Heart right ventricle (tissue), 16 donors: ENCODE measurements at regions not wholly inside any gene's neighbourhood (a gene's known extent, or its start where the extent isn't known, plus 50 kb on each side); places are given as distances from the start of the nearest gene placed in this dataset.

Source experiments
- ATAC-seq, 8 donors: fragments of 200-7000 bp; cut with Tn5 transposase; one replicate each; pipeline ENCODE4 v1.9.1; 2020; ENCODE audit warnings: mild to moderate bottlenecking in 8 of 8, moderate library complexity in 8 of 8, moderate number of reproducible peaks in 1 of 8
- DNase-seq, 2 donors: peaks; one replicate each; pipeline ENCODE4 v3.0.0-alpha.2; 2020
- H3K27ac ChIP-seq, 10 donors: fragments of 200-600 bp; sonication (generic) in 2 of 10; one replicate each; pipeline versions ENCODE4 v1.5.0 to v1.8.0; 2020 to 2022; ENCODE audit warnings: mild to moderate bottlenecking in 3 of 10
- H3K27me3 ChIP-seq, 7 donors: fragments of 200-600 bp; one replicate each; pipeline ENCODE4 v1.8.0; 2021 to 2022; ENCODE audit warnings: mild to moderate bottlenecking in 2 of 7
- H3K36me3 ChIP-seq, 9 donors: fragments of 200-600 bp; sonication (generic) in 1 of 9; one replicate each; pipeline versions ENCODE4 v1.5.0 to v1.8.0; 2020 to 2022; ENCODE audit warnings: mild to moderate bottlenecking in 2 of 9
- H3K4me1 ChIP-seq, 9 donors: fragments of 200-600 bp; sonication (generic) in 1 of 9; one replicate each; pipeline versions ENCODE4 v1.5.0 to v1.8.0; 2020 to 2022; ENCODE audit warnings: mild to moderate bottlenecking in 4 of 9
- H3K4me3 ChIP-seq, 10 donors: fragments of 200-600 bp; sonication (generic) in 2 of 10; one replicate each; pipeline versions ENCODE4 v1.5.0 to v1.8.0; 2020 to 2022; ENCODE audit warnings: mild to moderate bottlenecking in 7 of 10, moderate library complexity in 2 of 10
- H3K9me3 ChIP-seq, 11 donors: fragments of 200-600 bp in 10 of 11; sonication (generic) in 2 of 11; one replicate each; pipeline versions ENCODE4 v1.5.0 to v1.8.0; 2013 to 2022; ENCODE audit warnings: mild to moderate bottlenecking in 2 of 11, control low read depth in 1 of 11, moderate library complexity in 1 of 11
- WGBS, 2 donors: extraction: QIAGEN DNeasy Blood & Tissue Kit; methylation state at CpG; one replicate each; pipeline ENCODE4 v1.1.7; 2013; ENCODE audit warnings: inconsistent platforms in 1 of 2; 5-methylcytosine and 5-hydroxymethylcytosine counted together
- intact Hi-C, 10 donors: fragments of 100-400 bp; cut with DNase I; formaldehyde crosslinking; loops; one replicate each; pipeline versions ENCODE4 v1.11.1 to v1.14.2; 2022
- TF ChIP-seq, protein P1 (sequence below), 9 donors: fragments of 200-600 bp; sonication (generic) in 2 of 9; IDR thresholded peaks; one replicate each; pipeline versions ENCODE4 v1.5.0 to v1.8.0; 2021 to 2022; ENCODE audit warnings: antibody characterized with exemption in 9 of 9, mild to moderate bottlenecking in 5 of 9, moderate library complexity in 1 of 9
- donor health status: Arrhythmogenic right ventricular cardiomyopathy.
- donor health status: ischemic (EF 13 %, LVEDD 7.1; RV severe dilation, severe dysfunction).
- donor health status: healthy with polysubstance abuse.
- donor health status: DM: no; HTN: yes; CAD: no.
- donor health status: DM: no; HTN: no; CAD: no.
- donor health status: ischemic (EF 25% LVEDD 6.9; RV normal size, moderate dysfunction).
- donor health status: ischemic (EF 25% LVEDD 5.7; RV mildly dilated, moderate dysfunction).
- donor health status: healthy.
- donor health status: DM: yes; HTN: yes; CAD: no.
- donor health status: Ischemic cardiomyopathy.
- donor health status: ischemic (EF 35%, LVEDD 5.7; RV mildly dilated, moderate dysfunction).
- donor health status: nonischemic (EF 11% LVEDD 7.7; RV severe dilation, severe dysfunction).
- donor health status: DM: yes; HTN: yes; CAD: no.
- donor health status: PGD.
- donor health status: ischemic (EF 29% LVEDD 5.4; RV normal size, mild dysfunction).
- donor health status: nonischemic (EF 23%, LVEDD 6.1; RV moderate dilation, normal function).

DNA sequence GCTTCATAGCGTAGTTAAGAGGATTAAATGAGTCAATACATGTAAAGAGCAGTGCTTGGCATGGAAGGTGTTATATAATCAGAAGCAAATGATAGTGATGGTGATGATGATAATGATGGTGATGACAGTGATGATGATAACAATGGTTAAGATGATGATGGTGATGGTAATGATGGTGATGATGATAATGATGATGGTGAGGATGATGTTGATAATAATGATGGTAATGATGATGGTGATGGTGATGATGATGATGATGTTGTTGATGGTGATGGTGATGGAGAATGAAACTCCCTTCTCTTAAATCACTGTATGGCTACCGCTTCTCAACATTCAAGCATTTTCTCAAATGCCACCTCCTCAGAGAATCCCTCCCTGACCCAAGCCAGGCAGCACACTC is 190.5 kb downstream of the TMEM132E start:
- ATAC-seq (no peak), DNase-seq (no peak)
- TF ChIP-seq, protein P1, sequence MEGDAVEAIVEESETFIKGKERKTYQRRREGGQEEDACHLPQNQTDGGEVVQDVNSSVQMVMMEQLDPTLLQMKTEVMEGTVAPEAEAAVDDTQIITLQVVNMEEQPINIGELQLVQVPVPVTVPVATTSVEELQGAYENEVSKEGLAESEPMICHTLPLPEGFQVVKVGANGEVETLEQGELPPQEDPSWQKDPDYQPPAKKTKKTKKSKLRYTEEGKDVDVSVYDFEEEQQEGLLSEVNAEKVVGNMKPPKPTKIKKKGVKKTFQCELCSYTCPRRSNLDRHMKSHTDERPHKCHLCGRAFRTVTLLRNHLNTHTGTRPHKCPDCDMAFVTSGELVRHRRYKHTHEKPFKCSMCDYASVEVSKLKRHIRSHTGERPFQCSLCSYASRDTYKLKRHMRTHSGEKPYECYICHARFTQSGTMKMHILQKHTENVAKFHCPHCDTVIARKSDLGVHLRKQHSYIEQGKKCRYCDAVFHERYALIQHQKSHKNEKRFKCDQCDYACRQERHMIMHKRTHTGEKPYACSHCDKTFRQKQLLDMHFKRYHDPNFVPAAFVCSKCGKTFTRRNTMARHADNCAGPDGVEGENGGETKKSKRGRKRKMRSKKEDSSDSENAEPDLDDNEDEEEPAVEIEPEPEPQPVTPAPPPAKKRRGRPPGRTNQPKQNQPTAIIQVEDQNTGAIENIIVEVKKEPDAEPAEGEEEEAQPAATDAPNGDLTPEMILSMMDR (IDR thresholded peaks at IDR 0.05) = no peak
- intact Hi-C loops = no loop called here
- Histone ChIP-seq H3K36me3 (no peaks in the 10 kb centered on the region), H3K4me1 (peaks cover 0 to 4% (median 0%) of the 10 kb centered on the region in 9 donors), H3K27ac (no peak overlapping the region), H3K4me3 (no peak overlapping the region), H3K9me3 (no peaks in the 10 kb centered on the region), H3K27me3 (peaks cover 0 to 41% (median 13%) of the 10 kb centered on the region in 7 donors)
- 76 to 82% methylated on average over 2 of the region's 2 CpGs for WGBS, 2 donors

DNA sequence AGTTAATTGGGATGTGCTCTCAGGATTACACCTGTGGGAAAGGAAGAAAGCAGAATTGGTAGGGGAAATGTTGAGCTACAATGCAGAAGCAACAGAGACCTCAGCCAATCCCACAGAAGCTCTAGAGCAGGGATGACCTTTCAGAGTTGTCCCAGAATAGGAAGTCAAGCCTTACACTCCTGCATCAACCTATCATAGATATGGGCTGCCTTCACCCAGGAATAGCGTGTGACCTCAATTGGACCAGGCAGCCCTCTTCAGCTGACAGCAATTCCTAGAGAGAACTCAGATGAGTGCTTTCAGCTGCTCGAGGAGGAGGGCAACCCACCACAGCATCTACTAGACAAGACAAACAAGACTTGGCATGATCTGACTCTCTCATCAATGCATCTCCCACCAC is 189.7 kb downstream of the TMEM132E start:
- WGBS, 2 donors = 38 to 49% methylated on average over 2 of the region's 2 CpGs
- ATAC-seq = peak in 6 of 8 donors; percentile 33 to 92 (median 85)
- intact Hi-C loops = no loop called here

DNA sequence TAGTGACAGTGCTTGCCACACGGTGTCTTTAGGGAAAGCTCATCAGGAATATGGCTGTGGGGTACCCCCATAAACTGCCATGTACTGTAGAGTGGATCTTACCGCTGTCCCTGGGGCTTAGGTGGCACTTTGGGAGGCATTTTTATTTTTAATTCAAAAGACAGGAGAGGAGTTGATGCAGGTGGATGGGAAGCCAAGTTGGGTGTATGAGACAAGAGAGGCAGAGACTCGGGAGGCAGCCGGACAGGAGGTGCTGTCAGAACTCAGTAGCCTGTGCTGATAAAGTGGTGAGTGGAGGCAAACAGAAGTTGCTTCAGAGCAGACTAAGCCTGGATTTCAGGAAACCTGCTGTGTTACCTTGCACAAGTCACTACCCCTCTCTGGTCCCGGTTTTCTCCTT is 185.9 kb downstream of the TMEM132E start:
- H3K27me3 ChIP-seq = peaks cover 0 to 16% (median 0%) of the 10 kb centered on the region in 7 donors
- TF ChIP-seq, protein P1 (IDR thresholded peaks at IDR 0.05) = no peak
- no peak overlapping the region for H3K4me3 ChIP-seq
- no peak for DNase-seq
- intact Hi-C loops = no loop called here
- no peaks in the 10 kb centered on the region for H3K36me3 ChIP-seq
- no peak for ATAC-seq
- no peak overlapping the region for H3K27ac ChIP-seq
- peaks cover 0 to 4% (median 0%) of the 10 kb centered on the region in 9 donors for H3K4me1 ChIP-seq
- 75 to 78% methylated on average over 5 of the region's 5 CpGs for WGBS, 2 donors
- no peaks in the 10 kb centered on the region for H3K9me3 ChIP-seq

More for the DNA sequence above, 189.7 kb downstream of the TMEM132E start:
- H3K27ac ChIP-seq = peak overlapping the region in 1 of 10 donors; percentile 4
- peaks cover 0 to 32% (median 11%) of the 10 kb centered on the region in 7 donors for H3K27me3 ChIP-seq
- TF ChIP-seq, protein P1 (IDR thresholded peaks at IDR 0.05) = no peak
- peaks cover 0 to 4% (median 0%) of the 10 kb centered on the region in 9 donors for H3K4me1 ChIP-seq
- peak in 1 of 2 donors; percentile 15 for DNase-seq
- no peaks in the 10 kb centered on the region for H3K9me3 ChIP-seq
- no peaks in the 10 kb centered on the region for H3K36me3 ChIP-seq
- H3K4me3 ChIP-seq = no peak overlapping the region

DNA sequence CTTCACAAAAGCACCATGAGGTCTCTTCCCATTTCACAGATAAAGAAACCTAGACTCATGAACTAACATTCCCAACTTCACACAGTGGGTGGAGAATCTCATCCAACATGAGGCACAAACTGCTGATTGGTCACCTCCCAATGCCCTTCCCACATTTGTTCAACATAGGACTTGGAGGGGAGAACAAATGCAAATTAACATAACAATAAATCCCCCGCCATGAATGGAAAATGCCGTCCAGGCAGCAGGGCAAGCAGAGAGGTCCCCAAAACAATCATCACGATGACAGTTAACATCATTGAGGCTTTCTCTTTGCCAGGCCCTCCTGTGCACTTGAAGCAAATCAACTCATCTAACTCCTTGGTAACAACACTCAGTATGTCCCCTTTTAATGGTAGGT is 185.3 kb downstream of the TMEM132E start:
- Histone ChIP-seq H3K9me3 (no peaks in the 10 kb centered on the region), H3K36me3 (no peaks in the 10 kb centered on the region), H3K27me3 (peaks cover 0 to 16% (median 0%) of the 10 kb centered on the region in 7 donors), H3K27ac (no peak overlapping the region), H3K4me1 (peaks cover 0 to 4% (median 0%) of the 10 kb centered on the region in 9 donors), H3K4me3 (no peak overlapping the region)
- intact Hi-C loops = no loop called here
- ATAC-seq (no peak), DNase-seq (no peak)
- TF ChIP-seq, protein P1 (IDR thresholded peaks at IDR 0.05) = no peak
- WGBS, 2 donors = 66% methylated on average over 3 of the region's 3 CpGs
